H1 (cell line): ENCODE measurements at regions not wholly inside any gene's neighbourhood (a gene's known extent, or its start where the extent isn't known, plus 50 kb on each side); places are given as distances from the start of the nearest gene placed in this dataset.

Experiments
- CBX5 ChIP-seq: fragments of 300-800, 300-1000 bp; sonication (generic); IDR thresholded peaks from 2 replicates; pipeline ENCODE4 v1.7.1; 2016; ENCODE audit warnings: antibody characterized with exemption, low read length, low read depth
- CTCF ChIP-seq, 3 experiments: IDR thresholded peaks; 1 replicate in 2 of 3; 2 replicates in 1 of 3; pipeline versions ENCODE4 v1.5.1 to v1.6.1; 2011; ENCODE audit warnings: low read length in 3 of 3, mild to moderate bottlenecking in 3 of 3, inconsistent platforms in 2 of 3, low read depth in 1 of 3, moderate library complexity in 1 of 3; ENCODE audit not compliant: insufficient read depth in 1 of 3; ENCODE audit errors: control extremely low read depth in 1 of 3
- HDAC2 ChIP-seq, 2 experiments: fragments of 300-600 bp in 1 of 2; sonication (generic) in 1 of 2; IDR thresholded peaks; 2 replicates each; pipeline ENCODE4 v1.6.1; 2011 to 2012; ENCODE audit warnings: low read depth in 2 of 2, low read length in 2 of 2, mild to moderate bottlenecking in 2 of 2, moderate library complexity in 2 of 2, borderline replicate concordance in 1 of 2, inconsistent platforms in 1 of 2
- POLR2AphosphoS5 ChIP-seq: IDR thresholded peaks from 2 replicates; pipeline ENCODE4 v1.6.1; 2011; ENCODE audit warnings: low read depth, low read length
- RBBP5 ChIP-seq: IDR thresholded peaks from 2 replicates; pipeline ENCODE4 v1.7.1; 2012; ENCODE audit warnings: low read depth, mild to moderate bottlenecking, inconsistent platforms, low read length, moderate library complexity, borderline replicate concordance
- TBP ChIP-seq: IDR thresholded peaks from 2 replicates; pipeline ENCODE4 v1.6.1; 2011; ENCODE audit warnings: low read depth, low read length, improper control_type of control experiment
- TF ChIP-seq, protein P1 (sequence below): IDR thresholded peaks from 2 replicates; pipeline ENCODE4 v1.6.1; 2012; ENCODE audit warnings: low read length, inconsistent platforms
- TF ChIP-seq, protein P2 (sequence below): fragments of 300-600 bp; sonication (generic); IDR thresholded peaks from 2 replicates; pipeline ENCODE4 v1.7.1; 2012; ENCODE audit warnings: low read length, moderate library complexity, mild to moderate bottlenecking, inconsistent platforms; ENCODE audit not compliant: insufficient replicate concordance

GRCh38 chr6:167678102-167679101, 148.3 kb upstream of the AFDN start:
- TF ChIP-seq CTCF (IDR thresholded peaks at IDR 0.05; ENCODE audit: control extremely low read depth in 1 of 3, insufficient read depth in 1 of 3, low read depth in 1 of 3, low read length in 3 of 3) (0 out of 4 replicates have a peak, but pooled peaks of 1 of the 3 experiments have one; percentile 1), CBX5 (no peak), POLR2AphosphoS5 (no peak), RBBP5 (peak; percentile 48; the same call in 1 of the 2 replicates), TBP (no peak), HDAC2 (IDR thresholded peaks at IDR 0.05; ENCODE audit: borderline replicate concordance in 1 of 2, low read depth in 2 of 2, low read length in 2 of 2) (0 out of 4 replicates have a peak, but pooled peaks of 1 of the 2 experiments have one; percentile 49)
- TF ChIP-seq, protein P1, sequence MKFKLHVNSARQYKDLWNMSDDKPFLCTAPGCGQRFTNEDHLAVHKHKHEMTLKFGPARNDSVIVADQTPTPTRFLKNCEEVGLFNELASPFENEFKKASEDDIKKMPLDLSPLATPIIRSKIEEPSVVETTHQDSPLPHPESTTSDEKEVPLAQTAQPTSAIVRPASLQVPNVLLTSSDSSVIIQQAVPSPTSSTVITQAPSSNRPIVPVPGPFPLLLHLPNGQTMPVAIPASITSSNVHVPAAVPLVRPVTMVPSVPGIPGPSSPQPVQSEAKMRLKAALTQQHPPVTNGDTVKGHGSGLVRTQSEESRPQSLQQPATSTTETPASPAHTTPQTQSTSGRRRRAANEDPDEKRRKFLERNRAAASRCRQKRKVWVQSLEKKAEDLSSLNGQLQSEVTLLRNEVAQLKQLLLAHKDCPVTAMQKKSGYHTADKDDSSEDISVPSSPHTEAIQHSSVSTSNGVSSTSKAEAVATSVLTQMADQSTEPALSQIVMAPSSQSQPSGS, result no peak
- TF ChIP-seq, protein P2, sequence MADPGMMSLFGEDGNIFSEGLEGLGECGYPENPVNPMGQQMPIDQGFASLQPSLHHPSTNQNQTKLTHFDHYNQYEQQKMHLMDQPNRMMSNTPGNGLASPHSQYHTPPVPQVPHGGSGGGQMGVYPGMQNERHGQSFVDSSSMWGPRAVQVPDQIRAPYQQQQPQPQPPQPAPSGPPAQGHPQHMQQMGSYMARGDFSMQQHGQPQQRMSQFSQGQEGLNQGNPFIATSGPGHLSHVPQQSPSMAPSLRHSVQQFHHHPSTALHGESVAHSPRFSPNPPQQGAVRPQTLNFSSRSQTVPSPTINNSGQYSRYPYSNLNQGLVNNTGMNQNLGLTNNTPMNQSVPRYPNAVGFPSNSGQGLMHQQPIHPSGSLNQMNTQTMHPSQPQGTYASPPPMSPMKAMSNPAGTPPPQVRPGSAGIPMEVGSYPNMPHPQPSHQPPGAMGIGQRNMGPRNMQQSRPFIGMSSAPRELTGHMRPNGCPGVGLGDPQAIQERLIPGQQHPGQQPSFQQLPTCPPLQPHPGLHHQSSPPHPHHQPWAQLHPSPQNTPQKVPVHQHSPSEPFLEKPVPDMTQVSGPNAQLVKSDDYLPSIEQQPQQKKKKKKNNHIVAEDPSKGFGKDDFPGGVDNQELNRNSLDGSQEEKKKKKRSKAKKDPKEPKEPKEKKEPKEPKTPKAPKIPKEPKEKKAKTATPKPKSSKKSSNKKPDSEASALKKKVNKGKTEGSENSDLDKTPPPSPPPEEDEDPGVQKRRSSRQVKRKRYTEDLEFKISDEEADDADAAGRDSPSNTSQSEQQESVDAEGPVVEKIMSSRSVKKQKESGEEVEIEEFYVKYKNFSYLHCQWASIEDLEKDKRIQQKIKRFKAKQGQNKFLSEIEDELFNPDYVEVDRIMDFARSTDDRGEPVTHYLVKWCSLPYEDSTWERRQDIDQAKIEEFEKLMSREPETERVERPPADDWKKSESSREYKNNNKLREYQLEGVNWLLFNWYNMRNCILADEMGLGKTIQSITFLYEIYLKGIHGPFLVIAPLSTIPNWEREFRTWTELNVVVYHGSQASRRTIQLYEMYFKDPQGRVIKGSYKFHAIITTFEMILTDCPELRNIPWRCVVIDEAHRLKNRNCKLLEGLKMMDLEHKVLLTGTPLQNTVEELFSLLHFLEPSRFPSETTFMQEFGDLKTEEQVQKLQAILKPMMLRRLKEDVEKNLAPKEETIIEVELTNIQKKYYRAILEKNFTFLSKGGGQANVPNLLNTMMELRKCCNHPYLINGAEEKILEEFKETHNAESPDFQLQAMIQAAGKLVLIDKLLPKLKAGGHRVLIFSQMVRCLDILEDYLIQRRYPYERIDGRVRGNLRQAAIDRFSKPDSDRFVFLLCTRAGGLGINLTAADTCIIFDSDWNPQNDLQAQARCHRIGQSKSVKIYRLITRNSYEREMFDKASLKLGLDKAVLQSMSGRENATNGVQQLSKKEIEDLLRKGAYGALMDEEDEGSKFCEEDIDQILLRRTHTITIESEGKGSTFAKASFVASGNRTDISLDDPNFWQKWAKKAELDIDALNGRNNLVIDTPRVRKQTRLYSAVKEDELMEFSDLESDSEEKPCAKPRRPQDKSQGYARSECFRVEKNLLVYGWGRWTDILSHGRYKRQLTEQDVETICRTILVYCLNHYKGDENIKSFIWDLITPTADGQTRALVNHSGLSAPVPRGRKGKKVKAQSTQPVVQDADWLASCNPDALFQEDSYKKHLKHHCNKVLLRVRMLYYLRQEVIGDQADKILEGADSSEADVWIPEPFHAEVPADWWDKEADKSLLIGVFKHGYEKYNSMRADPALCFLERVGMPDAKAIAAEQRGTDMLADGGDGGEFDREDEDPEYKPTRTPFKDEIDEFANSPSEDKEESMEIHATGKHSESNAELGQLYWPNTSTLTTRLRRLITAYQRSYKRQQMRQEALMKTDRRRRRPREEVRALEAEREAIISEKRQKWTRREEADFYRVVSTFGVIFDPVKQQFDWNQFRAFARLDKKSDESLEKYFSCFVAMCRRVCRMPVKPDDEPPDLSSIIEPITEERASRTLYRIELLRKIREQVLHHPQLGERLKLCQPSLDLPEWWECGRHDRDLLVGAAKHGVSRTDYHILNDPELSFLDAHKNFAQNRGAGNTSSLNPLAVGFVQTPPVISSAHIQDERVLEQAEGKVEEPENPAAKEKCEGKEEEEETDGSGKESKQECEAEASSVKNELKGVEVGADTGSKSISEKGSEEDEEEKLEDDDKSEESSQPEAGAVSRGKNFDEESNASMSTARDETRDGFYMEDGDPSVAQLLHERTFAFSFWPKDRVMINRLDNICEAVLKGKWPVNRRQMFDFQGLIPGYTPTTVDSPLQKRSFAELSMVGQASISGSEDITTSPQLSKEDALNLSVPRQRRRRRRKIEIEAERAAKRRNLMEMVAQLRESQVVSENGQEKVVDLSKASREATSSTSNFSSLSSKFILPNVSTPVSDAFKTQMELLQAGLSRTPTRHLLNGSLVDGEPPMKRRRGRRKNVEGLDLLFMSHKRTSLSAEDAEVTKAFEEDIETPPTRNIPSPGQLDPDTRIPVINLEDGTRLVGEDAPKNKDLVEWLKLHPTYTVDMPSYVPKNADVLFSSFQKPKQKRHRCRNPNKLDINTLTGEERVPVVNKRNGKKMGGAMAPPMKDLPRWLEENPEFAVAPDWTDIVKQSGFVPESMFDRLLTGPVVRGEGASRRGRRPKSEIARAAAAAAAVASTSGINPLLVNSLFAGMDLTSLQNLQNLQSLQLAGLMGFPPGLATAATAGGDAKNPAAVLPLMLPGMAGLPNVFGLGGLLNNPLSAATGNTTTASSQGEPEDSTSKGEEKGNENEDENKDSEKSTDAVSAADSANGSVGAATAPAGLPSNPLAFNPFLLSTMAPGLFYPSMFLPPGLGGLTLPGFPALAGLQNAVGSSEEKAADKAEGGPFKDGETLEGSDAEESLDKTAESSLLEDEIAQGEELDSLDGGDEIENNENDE, result no peak
